GM18505 (cell line): ENCODE measurements at regions not wholly inside any gene's neighbourhood (a gene's known extent, or its start where the extent isn't known, plus 50 kb on each side); places are given as distances from the start of the nearest gene placed in this dataset.
"Not testable (repeated sequence)": the region's sequence is repeated elsewhere in the genome, so short reads cannot be mapped to it uniquely, and the experiment has no call there.

Experiments used
- ATAC-seq: cut with Tn5 transposase; IDR thresholded peaks from one replicate; pipeline ENCODE4 v1.9.1; 2021; ENCODE audit not compliant: unreplicated experiment

- not testable (repeated sequence) for ATAC-seq
Observed at GRCh38 chr2:90323612-90324558, 1632.4 kb downstream of the RPIA start.

DNA sequence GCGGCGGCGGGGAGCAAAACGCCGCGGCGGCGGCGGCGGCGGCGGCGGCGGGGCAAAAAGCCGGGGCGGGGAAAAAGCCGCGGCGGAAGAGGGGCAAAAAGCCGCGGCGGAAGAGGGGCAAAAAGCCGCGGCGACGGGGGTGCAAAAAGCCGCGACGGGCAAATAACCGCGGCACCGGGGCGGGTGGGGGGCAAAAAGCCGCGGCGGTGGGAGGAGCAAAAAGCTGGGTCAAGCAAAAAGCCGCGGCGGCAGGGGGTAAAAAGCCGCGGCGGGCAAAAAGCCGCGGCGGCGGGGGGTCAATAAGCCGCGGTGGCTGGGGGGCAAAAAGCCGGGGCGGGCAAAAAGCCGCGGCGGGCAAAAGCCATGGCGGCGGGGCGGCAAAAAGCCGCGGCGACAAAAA is 1633.2 kb downstream of the RPIA start:
- not testable (repeated sequence) for ATAC-seq

GRCh38 chr2:90325796-90326353 is 1634.4 kb downstream of the RPIA start:
- ATAC-seq: not testable (repeated sequence)

DNA sequence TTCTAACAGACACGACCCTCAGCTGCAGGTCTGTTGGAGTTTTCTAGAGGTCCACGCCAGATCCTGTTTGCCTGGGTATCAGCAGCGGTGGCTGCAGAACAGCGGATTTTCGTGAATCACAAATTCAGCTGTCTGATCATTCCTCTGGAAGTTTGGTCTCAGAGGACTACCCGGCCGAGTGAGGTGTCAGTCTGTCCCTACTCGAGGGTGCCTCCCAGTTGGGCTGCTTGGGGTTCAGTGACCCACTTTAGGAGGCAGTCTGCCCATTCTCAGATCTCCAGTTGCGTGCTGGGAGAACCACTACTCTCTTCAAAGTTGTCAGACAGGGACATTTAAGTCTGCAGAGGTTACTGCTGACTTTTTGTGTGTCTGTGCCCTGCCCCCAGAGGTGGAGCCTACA is 1664.1 kb downstream of the RPIA start:
- ATAC-seq: not testable (repeated sequence)

GRCh38 chr2:90359344-90359743 is 1667.9 kb downstream of the RPIA start:
- not testable (repeated sequence) for ATAC-seq

- not testable (repeated sequence) for ATAC-seq
Observed at GRCh38 chr2:90359887-90360730, 1668.6 kb downstream of the RPIA start.

GRCh38 chr2:90360731-90361035 is 1669.2 kb downstream of the RPIA start:
- ATAC-seq: not testable (repeated sequence)
